Loucy (cell line): ENCODE measurements at regions not wholly inside any gene's neighbourhood (a gene's known extent, or its start where the extent isn't known, plus 50 kb on each side); places are given as distances from the start of the nearest gene placed in this dataset.

ENCODE experiments used
- H2AFZ ChIP-seq: fragments of 200-600 bp; sonication (generic); 2 replicates; pipeline ENCODE4 v1.6.0; 2016; ENCODE audit warnings: antibody characterized with exemption, mild to moderate bottlenecking, low read length, moderate library complexity
- H3F3A ChIP-seq: fragments of 200-600 bp; 2 replicates; pipeline ENCODE4 v1.6.0; 2016; ENCODE audit warnings: antibody characterized with exemption, low read depth, mild to moderate bottlenecking
- H3K27me3 ChIP-seq: fragments of 200-600 bp; sonication (generic); 2 replicates; pipeline ENCODE4 v1.6.1; 2014; ENCODE audit warnings: low read length, mild to moderate bottlenecking; ENCODE audit not compliant: insufficient read depth, poor library complexity, severe bottlenecking
- H3K36me3 ChIP-seq: fragments of 200-600 bp; sonication (generic); 2 replicates; pipeline ENCODE4 v1.6.1; 2016; ENCODE audit warnings: low read length; ENCODE audit not compliant: insufficient read depth
- H3K4me1 ChIP-seq: fragments of 200-600 bp; sonication (generic); 2 replicates; pipeline ENCODE4 v1.5.1; 2014; ENCODE audit warnings: low read length, mild to moderate bottlenecking; ENCODE audit not compliant: insufficient read depth, poor library complexity, severe bottlenecking
- H3K4me2 ChIP-seq: fragments of 200-600 bp; sonication (generic); 2 replicates; pipeline ENCODE4 v1.6.0; 2014; ENCODE audit warnings: antibody characterized with exemption, low read length, low read depth, mild to moderate bottlenecking; ENCODE audit not compliant: poor library complexity, severe bottlenecking
- H3K4me3 ChIP-seq: fragments of 200-600 bp; sonication (generic); 2 replicates; pipeline ENCODE4 v1.5.1; 2014; ENCODE audit warnings: low read length, mild to moderate bottlenecking, mixed read lengths; ENCODE audit not compliant: poor library complexity, severe bottlenecking
- H3K79me2 ChIP-seq: fragments of 200-600 bp; sonication (generic); 2 replicates; pipeline ENCODE4 v1.6.1; 2014; ENCODE audit warnings: low read length; ENCODE audit not compliant: insufficient read depth
- H3K9ac ChIP-seq: fragments of 200-600 bp; sonication (generic); 2 replicates; pipeline ENCODE4 v1.6.0; 2014; ENCODE audit warnings: mild to moderate bottlenecking, low read depth, low read length, moderate library complexity; ENCODE audit not compliant: poor library complexity, severe bottlenecking
- H3K9me2 ChIP-seq: fragments of 200-600 bp; sonication (generic); replicated peaks from 2 replicates; pipeline ENCODE4 v1.6.1; 2016; ENCODE audit warnings: low read depth, low read length, mixed read lengths
- H3K9me3 ChIP-seq: fragments of 200-600 bp; sonication (generic); 2 replicates; pipeline ENCODE4 v1.6.1; 2014; ENCODE audit warnings: mild to moderate bottlenecking, antibody characterized with exemption, low read length, low read depth; ENCODE audit not compliant: insufficient read depth
- H4K20me1 ChIP-seq: fragments of 200-600 bp; sonication (generic); 2 replicates; pipeline ENCODE4 v1.6.0; 2014; ENCODE audit warnings: antibody characterized with exemption, low read length, mild to moderate bottlenecking; ENCODE audit not compliant: insufficient read depth, poor library complexity, severe bottlenecking
- EZH2phosphoT487 ChIP-seq: fragments of 200-600 bp; IDR thresholded peaks from 2 replicates; pipeline ENCODE4 v1.6.1; 2018; ENCODE audit warnings: antibody characterized with exemption, mild to moderate bottlenecking, moderate library complexity, borderline replicate concordance
- TF ChIP-seq, protein P1 (sequence below): fragments of 200-600 bp; sonication (generic); conservative IDR thresholded peaks from 2 replicates; pipeline ENCODE4 v1.5.1; 2014; ENCODE audit warnings: mild to moderate bottlenecking, antibody characterized with exemption, low read length

DNA sequence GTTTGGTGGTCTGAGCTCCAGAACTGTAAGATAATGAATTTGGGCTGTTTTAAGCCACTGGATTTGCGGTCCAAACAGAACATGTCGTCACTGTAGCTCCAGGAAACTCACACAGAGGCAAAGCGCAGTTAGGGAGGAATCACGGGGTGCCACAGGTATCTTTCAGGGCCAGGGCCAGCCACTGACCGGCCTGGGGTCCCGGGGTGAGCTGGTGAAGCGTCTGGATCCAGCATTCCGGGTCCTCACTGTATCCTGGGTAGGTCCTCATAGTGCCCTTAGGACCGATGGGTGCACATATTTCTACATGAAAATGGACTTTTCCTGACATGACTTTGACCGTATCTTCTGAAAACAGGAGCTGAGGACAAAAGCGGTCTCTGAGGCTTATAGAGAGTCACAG is 196.0 kb upstream of the HDAC4 start:
- H3K4me1 ChIP-seq: no peaks in the 10 kb centered on the region
- TF ChIP-seq, protein P1, sequence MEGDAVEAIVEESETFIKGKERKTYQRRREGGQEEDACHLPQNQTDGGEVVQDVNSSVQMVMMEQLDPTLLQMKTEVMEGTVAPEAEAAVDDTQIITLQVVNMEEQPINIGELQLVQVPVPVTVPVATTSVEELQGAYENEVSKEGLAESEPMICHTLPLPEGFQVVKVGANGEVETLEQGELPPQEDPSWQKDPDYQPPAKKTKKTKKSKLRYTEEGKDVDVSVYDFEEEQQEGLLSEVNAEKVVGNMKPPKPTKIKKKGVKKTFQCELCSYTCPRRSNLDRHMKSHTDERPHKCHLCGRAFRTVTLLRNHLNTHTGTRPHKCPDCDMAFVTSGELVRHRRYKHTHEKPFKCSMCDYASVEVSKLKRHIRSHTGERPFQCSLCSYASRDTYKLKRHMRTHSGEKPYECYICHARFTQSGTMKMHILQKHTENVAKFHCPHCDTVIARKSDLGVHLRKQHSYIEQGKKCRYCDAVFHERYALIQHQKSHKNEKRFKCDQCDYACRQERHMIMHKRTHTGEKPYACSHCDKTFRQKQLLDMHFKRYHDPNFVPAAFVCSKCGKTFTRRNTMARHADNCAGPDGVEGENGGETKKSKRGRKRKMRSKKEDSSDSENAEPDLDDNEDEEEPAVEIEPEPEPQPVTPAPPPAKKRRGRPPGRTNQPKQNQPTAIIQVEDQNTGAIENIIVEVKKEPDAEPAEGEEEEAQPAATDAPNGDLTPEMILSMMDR: no peak
- no peak for TF ChIP-seq EZH2phosphoT487
- no peak overlapping the region for H2AFZ ChIP-seq
- no peak overlapping the region for H3K4me3 ChIP-seq
- H3F3A ChIP-seq: no peaks in the 10 kb centered on the region
- H3K9me2 ChIP-seq: no peaks in the 10 kb centered on the region
- H4K20me1 ChIP-seq: no peaks in the 10 kb centered on the region
- no peaks in the 10 kb centered on the region for H3K79me2 ChIP-seq
- no peak overlapping the region for H3K4me2 ChIP-seq
- H3K27me3 ChIP-seq: no peaks in the 10 kb centered on the region
- H3K36me3 ChIP-seq: no peaks in the 10 kb centered on the region
- no peak overlapping the region for H3K9ac ChIP-seq
- H3K9me3 ChIP-seq: peaks cover 11% of the 10 kb centered on the region; the same call in 1 of the 2 replicates

DNA sequence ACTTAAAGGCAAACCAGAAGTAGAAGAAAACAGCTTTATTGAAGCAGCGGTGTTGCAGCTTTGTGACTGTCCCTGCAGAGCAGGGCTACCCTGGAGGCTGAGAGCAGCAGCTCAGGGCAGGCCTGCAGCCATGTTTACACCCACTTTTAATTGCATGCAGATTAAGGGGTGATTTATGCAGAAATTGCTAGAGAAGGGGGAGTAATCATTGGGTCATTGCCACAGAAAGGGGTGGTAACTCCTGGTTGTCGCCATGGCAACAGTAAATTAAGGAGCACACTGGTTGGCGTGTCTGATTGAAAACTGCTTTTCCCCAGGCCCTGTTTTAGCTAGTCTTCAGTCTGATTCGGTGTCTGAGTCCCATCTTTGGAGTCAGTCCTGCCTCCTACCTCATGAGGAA is 195.4 kb upstream of the HDAC4 start:
- Histone ChIP-seq H3K4me3 (no peak overlapping the region), H3K9me3 (peaks cover 14% of the 10 kb centered on the region; the same call in 1 of the 2 replicates), H3K4me1 (no peaks in the 10 kb centered on the region), H3F3A (no peaks in the 10 kb centered on the region), H3K4me2 (no peak overlapping the region), H3K27me3 (no peaks in the 10 kb centered on the region), H3K79me2 (no peaks in the 10 kb centered on the region), H2AFZ (no peak overlapping the region), H3K36me3 (no peaks in the 10 kb centered on the region), H3K9me2 (no peaks in the 10 kb centered on the region), H3K9ac (no peak overlapping the region), H4K20me1 (no peaks in the 10 kb centered on the region)
- TF ChIP-seq EZH2phosphoT487: no peak
- TF ChIP-seq, protein P1: no peak

DNA sequence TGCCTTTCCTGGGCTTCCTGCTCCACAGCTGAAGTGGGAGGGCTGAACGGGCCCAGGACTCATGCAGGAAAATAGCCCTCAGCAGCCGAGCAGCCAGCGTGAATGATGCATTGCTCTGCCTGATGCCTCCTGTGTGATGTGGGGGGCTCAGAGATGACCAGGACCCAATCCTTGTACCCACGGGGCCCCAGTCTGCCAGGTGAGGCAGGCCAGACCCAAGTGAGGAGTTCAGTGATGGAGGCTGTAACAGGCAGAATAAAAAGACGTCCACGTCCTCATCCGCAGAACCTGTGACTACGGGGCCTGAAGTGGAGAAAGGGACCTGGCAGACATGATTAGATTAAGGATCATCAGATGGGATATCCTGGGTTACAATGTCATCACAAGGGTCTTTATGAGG is 194.9 kb upstream of the HDAC4 start:
- H3K4me2 ChIP-seq: no peak overlapping the region
- no peaks in the 10 kb centered on the region for H3K79me2 ChIP-seq
- no peaks in the 10 kb centered on the region for H3K36me3 ChIP-seq
- H3F3A ChIP-seq: no peaks in the 10 kb centered on the region
- H3K27me3 ChIP-seq: no peaks in the 10 kb centered on the region
- TF ChIP-seq EZH2phosphoT487: no peak
- TF ChIP-seq, protein P1: no peak
- no peaks in the 10 kb centered on the region for H3K4me1 ChIP-seq
- peaks cover 15% of the 10 kb centered on the region; the same call in 1 of the 2 replicates for H3K9me3 ChIP-seq
- H2AFZ ChIP-seq: no peak overlapping the region
- H3K4me3 ChIP-seq: no peak overlapping the region
- no peak overlapping the region for H3K9ac ChIP-seq
- no peaks in the 10 kb centered on the region for H4K20me1 ChIP-seq
- no peaks in the 10 kb centered on the region for H3K9me2 ChIP-seq
